HG02852 (cell line): ENCODE measurements at regions not wholly inside any gene's neighbourhood (a gene's known extent, or its start where the extent isn't known, plus 50 kb on each side); places are given as distances from the start of the nearest gene placed in this dataset.
"Not testable (repeated sequence)": the region's sequence is repeated elsewhere in the genome, so short reads cannot be mapped to it uniquely, and the experiment has no call there.

Experiments
- ATAC-seq: cut with Tn5 transposase; IDR thresholded peaks from one replicate; pipeline ENCODE4 v1.9.1; 2021; ENCODE audit warnings: mild to moderate bottlenecking, moderate library complexity; ENCODE audit not compliant: unreplicated experiment

GRCh38 chr5:93933269-93933668 is 191.9 kb upstream of the POU5F2 start:
- ATAC-seq: not testable (repeated sequence)

- ATAC-seq: no peak
Observed at GRCh38 chr5:93930098-93930497, 188.7 kb upstream of the POU5F2 start.

GRCh38 chr5:93929131-93929530 is 187.7 kb upstream of the POU5F2 start:
- no peak for ATAC-seq

- ATAC-seq: no peak
Observed at GRCh38 chr5:93926831-93927620, 185.6 kb upstream of the POU5F2 start.

- no peak for ATAC-seq
Observed at GRCh38 chr5:93925321-93925720, 183.9 kb upstream of the POU5F2 start.

- ATAC-seq: no peak
Observed at GRCh38 chr5:93924628-93925027, 183.2 kb upstream of the POU5F2 start.

- no peak for ATAC-seq
Observed at GRCh38 chr5:93922551-93922950, 181.2 kb upstream of the POU5F2 start.

GRCh38 chr5:93921001-93921400 is 179.6 kb upstream of the POU5F2 start:
- ATAC-seq: no peak

- no peak for ATAC-seq
Observed at GRCh38 chr5:93916872-93917271, 175.5 kb upstream of the POU5F2 start.

GRCh38 chr5:93915142-93915553 is 173.7 kb upstream of the POU5F2 start:
- ATAC-seq: peak; percentile 60

- no peak for ATAC-seq
Observed at GRCh38 chr5:93911609-93912008, 170.2 kb upstream of the POU5F2 start.

- ATAC-seq: no peak
Observed at GRCh38 chr5:93909356-93909755, 168.0 kb upstream of the POU5F2 start.

- ATAC-seq: no peak
Observed at GRCh38 chr5:93904917-93905316, 163.5 kb upstream of the POU5F2 start.

GRCh38 chr5:93902288-93902687 is 160.9 kb upstream of the POU5F2 start:
- no peak for ATAC-seq

- ATAC-seq: peak; percentile 75
Observed at GRCh38 chr5:93899026-93899600, 157.7 kb upstream of the POU5F2 start.

GRCh38 chr5:93894601-93895354 is 153.4 kb upstream of the POU5F2 start:
- ATAC-seq: no peak

GRCh38 chr5:93893075-93893474 is 151.7 kb upstream of the POU5F2 start:
- no peak for ATAC-seq

GRCh38 chr5:93892481-93892880 is 151.1 kb upstream of the POU5F2 start:
- ATAC-seq: no peak

- ATAC-seq: no peak
Observed at GRCh38 chr5:93891491-93892480, 150.4 kb upstream of the POU5F2 start.

GRCh38 chr5:93890657-93891056 is 149.3 kb upstream of the POU5F2 start:
- no peak for ATAC-seq

GRCh38 chr5:93887678-93888077 is 146.3 kb upstream of the POU5F2 start:
- no peak for ATAC-seq
